Neural progenitor cell (in vitro differentiated cells): ENCODE measurements at regions not wholly inside any gene's neighbourhood (a gene's known extent, or its start where the extent isn't known, plus 50 kb on each side); places are given as distances from the start of the nearest gene placed in this dataset.
"Not testable (repeated sequence)": the region's sequence is repeated elsewhere in the genome, so short reads cannot be mapped to it uniquely, and the experiment has no call there.

ENCODE experiments used
- DNase-seq: peaks from one replicate; pipeline ENCODE4 v3.0.0-alpha.2; 2016; ENCODE audit warnings: low spot score
- H2AFZ ChIP-seq: fragments of 200-600 bp; sonication (generic); replicated peaks from 2 replicates; pipeline ENCODE4 v1.6.1; 2016; ENCODE audit warnings: antibody characterized with exemption
- H3F3A ChIP-seq: fragments of 200-600 bp; sonication (generic); 2 replicates; pipeline ENCODE4 v1.6.1; 2016; ENCODE audit warnings: antibody characterized with exemption, low read depth
- H3K27ac ChIP-seq: fragments of 200-600 bp; sonication (generic); 2 replicates; pipeline ENCODE4 v1.5.1; 2016; ENCODE audit warnings: mild to moderate bottlenecking
- H3K27me3 ChIP-seq: fragments of 200-600 bp; sonication (generic); 2 replicates; pipeline ENCODE4 v1.6.1; 2016; ENCODE audit warnings: mild to moderate bottlenecking, moderate library complexity
- H3K36me3 ChIP-seq: fragments of 200-600 bp; sonication (generic); 2 replicates; pipeline ENCODE4 v1.5.1; 2016
- H3K4me1 ChIP-seq: fragments of 200-600 bp; sonication (generic); 2 replicates; pipeline ENCODE4 v1.6.1; 2016; ENCODE audit warnings: mixed run types
- H3K4me2 ChIP-seq: fragments of 200-600 bp; sonication (generic); 2 replicates; pipeline ENCODE4 v1.6.1; 2016
- H3K4me3 ChIP-seq: fragments of 200-600 bp; sonication (generic); 2 replicates; pipeline ENCODE4 v1.5.1; 2016
- H3K79me2 ChIP-seq: fragments of 200-600 bp; sonication (generic); 2 replicates; pipeline ENCODE4 v1.6.1; 2016; ENCODE audit warnings: low read depth
- H3K9ac ChIP-seq: fragments of 200-600 bp; sonication (generic); 2 replicates; pipeline ENCODE4 v1.6.1; 2016
- H3K9me3 ChIP-seq: fragments of 200-600 bp; sonication (generic); 2 replicates; pipeline ENCODE4 v1.5.1; 2016; ENCODE audit warnings: low read depth
- H4K20me1 ChIP-seq: fragments of 200-600 bp; sonication (generic); 2 replicates; pipeline ENCODE4 v1.6.1; 2016; ENCODE audit warnings: low read depth
- H3K27ac Mint-ChIP-seq: 3 replicates; pipeline ENCODE4 v1.8.0; 2021; ENCODE audit warnings: mixed read lengths
- H3K27me3 Mint-ChIP-seq: 2 replicates; pipeline ENCODE4 v1.8.0; 2022; ENCODE audit warnings: low read depth, mild to moderate bottlenecking, inconsistent platforms, moderate library complexity, mixed read lengths; ENCODE audit not compliant: insufficient read depth
- H3K36me3 Mint-ChIP-seq: 3 replicates; pipeline ENCODE4 v1.8.0; 2021; ENCODE audit warnings: mixed read lengths
- H3K4me1 Mint-ChIP-seq: 3 replicates; pipeline ENCODE4 v1.8.0; 2021; ENCODE audit warnings: mixed read lengths
- H3K4me3 Mint-ChIP-seq: 3 replicates; pipeline ENCODE4 v1.8.0; 2021; ENCODE audit warnings: mild to moderate bottlenecking, moderate library complexity, mixed read lengths
- H3K9me3 Mint-ChIP-seq: 3 replicates; pipeline ENCODE4 v1.8.0; 2020; ENCODE audit warnings: mixed read lengths
- EZH2 ChIP-seq: fragments of 200-600 bp; sonication (generic); IDR thresholded peaks from 2 replicates; pipeline ENCODE4 v1.6.1; 2017; ENCODE audit warnings: antibody characterized with exemption, mild to moderate bottlenecking, moderate library complexity
- EZH2phosphoT487 ChIP-seq: fragments of 200-600 bp; sonication (generic); IDR thresholded peaks from 2 replicates; pipeline ENCODE4 v1.6.1; 2017; ENCODE audit warnings: antibody characterized with exemption
- TF ChIP-seq, protein P1 (sequence below): fragments of 200-600 bp; sonication (generic); IDR thresholded peaks from 2 replicates; pipeline ENCODE4 v1.5.1; 2017; ENCODE audit warnings: antibody characterized with exemption, mild to moderate bottlenecking

GRCh38 chr14:106055289-106055688, 528.9 kb downstream of the TMEM121 start:
- Mint-ChIP-seq H3K27me3 (no peaks in the 10 kb centered on the region), H3K9me3 (peaks cover 56% of the 10 kb centered on the region)

GRCh38 chr14:106058342-106058741, 532.0 kb downstream of the TMEM121 start:
- no peak for DNase-seq
- Histone ChIP-seq H3K4me1 (no peaks in the 10 kb centered on the region), H3K9me3 (peaks cover 9% of the 10 kb centered on the region), H3K27ac (no peak overlapping the region), H3F3A (no peaks in the 10 kb centered on the region), H2AFZ (no peak overlapping the region), H3K9ac (no peak overlapping the region), H3K27me3 (no peaks in the 10 kb centered on the region), H3K4me2 (no peak overlapping the region), H4K20me1 (no peaks in the 10 kb centered on the region), H3K79me2 (no peaks in the 10 kb centered on the region), H3K4me3 (no peak overlapping the region), H3K36me3 (no peaks in the 10 kb centered on the region)
- Mint-ChIP-seq H3K27ac (no peak overlapping the region), H3K9me3 (peaks cover 58% of the 10 kb centered on the region), H3K4me3 (no peak overlapping the region), H3K36me3 (no peaks in the 10 kb centered on the region), H3K4me1 (no peaks in the 10 kb centered on the region), H3K27me3 (peaks cover 3% of the 10 kb centered on the region)
- TF ChIP-seq EZH2phosphoT487 (no peak), EZH2 (no peak)
- TF ChIP-seq, protein P1, sequence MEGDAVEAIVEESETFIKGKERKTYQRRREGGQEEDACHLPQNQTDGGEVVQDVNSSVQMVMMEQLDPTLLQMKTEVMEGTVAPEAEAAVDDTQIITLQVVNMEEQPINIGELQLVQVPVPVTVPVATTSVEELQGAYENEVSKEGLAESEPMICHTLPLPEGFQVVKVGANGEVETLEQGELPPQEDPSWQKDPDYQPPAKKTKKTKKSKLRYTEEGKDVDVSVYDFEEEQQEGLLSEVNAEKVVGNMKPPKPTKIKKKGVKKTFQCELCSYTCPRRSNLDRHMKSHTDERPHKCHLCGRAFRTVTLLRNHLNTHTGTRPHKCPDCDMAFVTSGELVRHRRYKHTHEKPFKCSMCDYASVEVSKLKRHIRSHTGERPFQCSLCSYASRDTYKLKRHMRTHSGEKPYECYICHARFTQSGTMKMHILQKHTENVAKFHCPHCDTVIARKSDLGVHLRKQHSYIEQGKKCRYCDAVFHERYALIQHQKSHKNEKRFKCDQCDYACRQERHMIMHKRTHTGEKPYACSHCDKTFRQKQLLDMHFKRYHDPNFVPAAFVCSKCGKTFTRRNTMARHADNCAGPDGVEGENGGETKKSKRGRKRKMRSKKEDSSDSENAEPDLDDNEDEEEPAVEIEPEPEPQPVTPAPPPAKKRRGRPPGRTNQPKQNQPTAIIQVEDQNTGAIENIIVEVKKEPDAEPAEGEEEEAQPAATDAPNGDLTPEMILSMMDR: no peak

More at GRCh38 chr14:106055289-106055688, 528.9 kb downstream of the TMEM121 start:
- Histone ChIP-seq H3K9me3 (peaks cover 11% of the 10 kb centered on the region), H3K27me3 (no peaks in the 10 kb centered on the region), H3K27ac (no peak overlapping the region), H3K4me2 (no peak overlapping the region), H2AFZ (no peak overlapping the region), H3K79me2 (no peaks in the 10 kb centered on the region), H3K4me3 (no peak overlapping the region), H3F3A (no peaks in the 10 kb centered on the region), H3K4me1 (no peaks in the 10 kb centered on the region), H4K20me1 (no peaks in the 10 kb centered on the region), H3K36me3 (no peaks in the 10 kb centered on the region), H3K9ac (no peak overlapping the region)
- no peaks in the 10 kb centered on the region for H3K36me3 Mint-ChIP-seq
- no peak overlapping the region for H3K27ac Mint-ChIP-seq
- no peak for DNase-seq
- no peak overlapping the region for H3K4me3 Mint-ChIP-seq
- TF ChIP-seq, protein P1: no peak
- TF ChIP-seq EZH2 (no peak), EZH2phosphoT487 (no peak)
- no peaks in the 10 kb centered on the region for H3K4me1 Mint-ChIP-seq

DNA sequence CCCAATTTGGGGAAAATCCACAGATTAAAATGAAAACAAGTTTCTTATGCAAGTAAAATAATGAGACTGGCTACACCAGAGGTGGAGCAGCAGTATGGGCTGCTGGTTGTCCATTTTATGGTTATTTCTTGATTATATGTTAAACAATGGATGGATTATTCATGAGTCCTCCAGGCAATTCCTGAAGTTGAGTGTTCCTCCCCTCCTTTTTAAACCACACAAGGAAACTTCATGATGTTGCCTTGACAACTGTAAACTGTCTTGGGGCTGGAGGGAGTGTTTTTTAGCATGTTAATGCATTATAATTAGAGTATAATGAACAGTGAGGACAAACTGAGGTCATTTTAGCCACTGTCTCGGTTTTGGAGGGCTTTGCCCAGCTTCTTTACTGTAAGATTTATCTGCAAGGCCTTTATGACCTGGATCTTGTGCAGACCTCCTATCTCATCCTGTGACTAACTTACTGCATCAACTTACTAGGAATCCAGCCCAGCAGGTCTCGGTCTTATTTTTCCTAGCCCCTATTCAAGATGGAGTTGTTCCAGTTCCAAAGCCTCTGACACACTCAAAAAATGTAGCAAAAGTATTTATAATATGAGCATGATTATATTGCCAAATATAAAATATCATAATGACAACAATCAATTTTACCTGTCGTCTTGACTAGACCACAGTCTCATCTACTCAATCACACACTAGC, 534.0 kb downstream of the TMEM121 start:
- Histone ChIP-seq H3K27ac (no peak overlapping the region), H3K36me3 (no peaks in the 10 kb centered on the region), H3K9ac (no peak overlapping the region), H3K79me2 (no peaks in the 10 kb centered on the region), H3F3A (no peaks in the 10 kb centered on the region), H3K27me3 (no peaks in the 10 kb centered on the region), H3K4me2 (no peak overlapping the region), H4K20me1 (no peaks in the 10 kb centered on the region), H3K4me1 (no peaks in the 10 kb centered on the region), H3K9me3 (peaks cover 16% of the 10 kb centered on the region), H3K4me3 (no peak overlapping the region), H2AFZ (no peak overlapping the region)
- H3K9me3 Mint-ChIP-seq: peaks cover 58% of the 10 kb centered on the region
- H3K4me1 Mint-ChIP-seq: no peaks in the 10 kb centered on the region
- no peaks in the 10 kb centered on the region for H3K36me3 Mint-ChIP-seq
- TF ChIP-seq EZH2 (no peak), EZH2phosphoT487 (no peak)
- TF ChIP-seq, protein P1: no peak
- no peak overlapping the region for H3K27ac Mint-ChIP-seq
- H3K4me3 Mint-ChIP-seq: no peak overlapping the region
- H3K27me3 Mint-ChIP-seq: peaks cover 3% of the 10 kb centered on the region
- no peak for DNase-seq

DNA sequence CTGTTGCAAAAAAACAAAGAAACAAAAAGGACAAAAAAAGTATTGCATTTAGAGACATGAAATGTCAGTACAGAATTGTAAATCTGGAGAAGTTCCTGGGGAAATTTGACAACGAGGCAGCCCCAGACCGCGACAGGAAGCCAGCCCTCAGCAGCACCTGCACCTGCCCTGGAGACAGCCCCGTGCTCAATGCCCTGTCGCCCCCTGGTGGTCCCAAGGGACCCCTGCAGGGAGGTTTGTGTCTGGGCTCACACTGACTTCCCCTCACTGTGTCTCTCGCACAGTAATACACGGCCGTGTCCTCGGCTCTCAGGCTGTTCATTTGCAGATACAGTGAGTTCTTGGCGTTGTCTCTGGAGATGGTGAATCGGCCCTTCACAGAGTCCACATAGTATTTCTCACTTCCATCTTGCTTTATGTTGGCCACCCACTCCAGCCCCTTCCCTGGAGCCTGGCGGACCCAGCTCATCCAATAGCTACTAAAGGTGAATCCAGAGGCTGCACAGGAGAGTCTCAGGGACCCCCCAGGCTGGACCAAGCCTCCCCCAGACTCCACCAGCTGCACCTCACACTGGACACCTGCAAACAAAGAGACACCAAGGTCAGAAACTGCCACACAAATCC, 535.6 kb downstream of the TMEM121 start:
- not testable (repeated sequence) for H3K27ac Mint-ChIP-seq, H3K27ac ChIP-seq, H3K4me1 ChIP-seq, H3K4me3 Mint-ChIP-seq, H3K4me3 ChIP-seq, H4K20me1 ChIP-seq, H3K4me2 ChIP-seq, H3K79me2 ChIP-seq, H3K36me3 Mint-ChIP-seq, DNase-seq, H3K27me3 Mint-ChIP-seq, H3K27me3 ChIP-seq, H2AFZ ChIP-seq, H3F3A ChIP-seq, H3K9ac ChIP-seq, H3K4me1 Mint-ChIP-seq, H3K36me3 ChIP-seq
- H3K9me3 Mint-ChIP-seq: peaks cover 61% of the 10 kb centered on the region
- H3K9me3 ChIP-seq: peaks cover 16% of the 10 kb centered on the region
